ENCODE measurements at regions not wholly inside any gene's neighbourhood (a gene's known extent, or its start where the extent isn't known, plus 50 kb on each side); places are given as distances from the start of the nearest gene placed in this dataset.

- intact Hi-C loops (cut with DNase I), result no loop called here
- DNase-seq (no peak), ATAC-seq (no peak)
- Histone ChIP-seq H3K9me3 (no peaks in the 10 kb centered on the region), H3K4me1 (no peaks in the 10 kb centered on the region), H3K4me3 (no peak overlapping the region), H3K27ac (no peak overlapping the region), H3K27me3 (no peaks in the 10 kb centered on the region), H3K36me3 (replicated peaks in 1 of 2; ENCODE audit: insufficient read depth in 1 of 2, low read depth in 2 of 2) (no peaks in the 10 kb centered on the region)
- WGBS, 2 donors, result 58 to 66% methylated on average over 1 of the region's 1 CpG
- TF ChIP-seq CTCF (IDR thresholded peaks at IDR 0.05) (no peak), POLR2A (IDR thresholded peaks at IDR 0.05) (no peak)
Measured at GRCh38 chr4:72827968-72828367, 241.5 kb downstream of the COX18 start.

- Histone ChIP-seq H3K4me3 (no peak overlapping the region), H3K9me3 (no peaks in the 10 kb centered on the region), H3K27me3 (no peaks in the 10 kb centered on the region), H3K36me3 (replicated peaks in 1 of 2; ENCODE audit: insufficient read depth in 1 of 2, low read depth in 2 of 2) (no peaks in the 10 kb centered on the region), H3K27ac (no peak overlapping the region), H3K4me1 (no peaks in the 10 kb centered on the region)
- no peak for ATAC-seq
- no peak for DNase-seq
- TF ChIP-seq POLR2A (IDR thresholded peaks at IDR 0.05), result no peak
- TF ChIP-seq CTCF (IDR thresholded peaks at IDR 0.05), result no peak
- intact Hi-C loops (cut with DNase I), result no loop called here
Measured at GRCh38 chr4:72820107-72820506, 249.4 kb downstream of the COX18 start.

DNA sequence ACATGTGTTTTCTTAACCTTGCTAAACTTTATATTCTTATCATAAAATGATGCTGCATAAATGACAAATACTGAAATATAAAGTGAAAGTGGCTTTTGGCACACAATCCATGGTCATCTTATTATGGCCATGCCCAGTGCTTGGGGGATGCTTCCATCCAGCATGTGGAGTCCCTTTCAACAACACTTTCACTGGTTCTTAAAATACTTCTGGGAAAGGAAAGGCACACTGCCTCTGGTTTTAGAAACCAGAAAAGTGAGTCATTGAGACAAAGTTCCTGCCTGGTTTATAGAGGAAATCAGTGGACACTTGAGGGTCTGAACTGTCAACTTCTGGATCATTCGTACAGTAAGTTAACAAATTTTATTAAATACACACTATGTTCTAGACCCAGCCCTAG is 248.0 kb upstream of the ADAMTS3 start:
- Histone ChIP-seq H3K27me3 (no peaks in the 10 kb centered on the region), H3K36me3 (replicated peaks in 1 of 2; ENCODE audit: insufficient read depth in 1 of 2, low read depth in 2 of 2) (no peaks in the 10 kb centered on the region)
- 50 to 59% methylated on average over 1 of the region's 1 CpG for WGBS, 2 donors

GRCh38 chr4:72814241-72814640 is 245.2 kb upstream of the ADAMTS3 start:
- no peak overlapping the region for H3K4me3 ChIP-seq
- WGBS, 2 donors, result 11% methylated on average over 1 of the region's 1 CpG
- no peaks in the 10 kb centered on the region for H3K36me3 ChIP-seq (replicated peaks in 1 of 2; ENCODE audit: insufficient read depth in 1 of 2, low read depth in 2 of 2)
- ATAC-seq (no peak), DNase-seq (no peak)
- intact Hi-C loops (cut with DNase I), result no loop called here
- H3K27ac ChIP-seq, result no peak overlapping the region
- H3K9me3 ChIP-seq, result no peaks in the 10 kb centered on the region
- H3K4me1 ChIP-seq, result no peaks in the 10 kb centered on the region
- H3K27me3 ChIP-seq, result no peaks in the 10 kb centered on the region
- TF ChIP-seq POLR2A (IDR thresholded peaks at IDR 0.05) (no peak), CTCF (IDR thresholded peaks at IDR 0.05) (no peak)

More for the DNA sequence above, 248.0 kb upstream of the ADAMTS3 start:
- intact Hi-C loops (cut with DNase I), result no loop called here
- no peaks in the 10 kb centered on the region for H3K4me1 ChIP-seq
- H3K27ac ChIP-seq, result no peak overlapping the region
- no peak for ATAC-seq
- no peaks in the 10 kb centered on the region for H3K9me3 ChIP-seq
- no peak overlapping the region for H3K4me3 ChIP-seq
- DNase-seq, result no peak
- TF ChIP-seq CTCF (IDR thresholded peaks at IDR 0.05), result no peak
- no peak for TF ChIP-seq POLR2A (IDR thresholded peaks at IDR 0.05)

GRCh38 chr4:72809208-72809607 is 240.2 kb upstream of the ADAMTS3 start:
- Histone ChIP-seq H3K36me3 (replicated peaks in 1 of 2; ENCODE audit: insufficient read depth in 1 of 2, low read depth in 2 of 2) (no peaks in the 10 kb centered on the region), H3K27me3 (no peaks in the 10 kb centered on the region), H3K4me3 (no peak overlapping the region), H3K27ac (no peak overlapping the region), H3K4me1 (no peaks in the 10 kb centered on the region), H3K9me3 (no peaks in the 10 kb centered on the region)
- intact Hi-C loops (cut with DNase I), result no loop called here
- WGBS, 2 donors, result 68 to 79% methylated on average over 1 of the region's 1 CpG
- ATAC-seq (no peak), DNase-seq (no peak)
- TF ChIP-seq CTCF (IDR thresholded peaks at IDR 0.05) (no peak), POLR2A (IDR thresholded peaks at IDR 0.05) (no peak)

All from body of pancreas (tissue), 4 donors.